ENCODE measurements at regions not wholly inside any gene's neighbourhood (a gene's known extent, or its start where the extent isn't known, plus 50 kb on each side); places are given as distances from the start of the nearest gene placed in this dataset.
"Not testable (repeated sequence)": the region's sequence is repeated elsewhere in the genome, so short reads cannot be mapped to it uniquely, and the experiment has no call there.

DNA sequence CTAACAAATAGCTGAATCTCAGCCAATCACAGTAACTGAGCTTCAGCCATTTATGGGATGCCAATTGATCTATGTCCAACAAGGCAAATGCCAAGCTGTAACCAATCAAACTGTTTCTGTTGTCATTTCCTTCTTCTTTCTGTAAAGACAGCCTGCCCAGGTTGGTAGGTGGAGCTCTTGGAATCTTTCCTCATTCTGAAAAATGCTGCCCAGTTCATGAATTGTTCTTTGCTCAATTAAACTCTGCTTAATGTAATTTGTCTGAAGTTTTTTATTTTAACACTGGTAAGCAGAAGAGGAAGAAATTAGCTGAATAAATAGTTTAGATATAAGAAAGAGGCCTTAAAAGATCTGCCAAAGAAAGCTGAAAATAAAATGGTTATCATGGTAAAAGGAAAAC lies 1235.6 kb downstream of the EFNA5 start:
- H3K27me3 ChIP-seq (ENCODE audit: insufficient read depth, low read length) = no peaks in the 10 kb centered on the region
- no peak overlapping the region for H3K4me2 ChIP-seq (ENCODE audit: insufficient read depth, insufficient read length, low read length)
- H3K14ac ChIP-seq (ENCODE audit: insufficient read depth, low read length) = no peak overlapping the region
- H3K4me1 ChIP-seq (ENCODE audit: insufficient read depth, low read length) = no peaks in the 10 kb centered on the region
- H4K20me1 ChIP-seq (ENCODE audit: control insufficient read depth, insufficient read depth, insufficient read length) = no peaks in the 10 kb centered on the region
- H3K9me3 ChIP-seq (ENCODE audit: control insufficient read depth, low read depth, low read length) = no peaks in the 10 kb centered on the region
- Mint-ChIP-seq H3K9me3 (peaks cover 6 to 18% of the 10 kb centered on the region in 2 experiments; a peak in 4 of 5 replicates), H3K36me3 (ENCODE audit: insufficient read depth in 1 of 3, low read depth in 3 of 3) (peaks cover 0 to 20% (median 2%) of the 10 kb centered on the region in 3 experiments; a peak in 4 of 7 replicates), H3K27ac (no peak overlapping the region), H3K4me3 (no peak overlapping the region), H3K27me3 (ENCODE audit: low read depth) (no peaks in the 10 kb centered on the region), H3K4me1 (no peaks in the 10 kb centered on the region)
- no peak overlapping the region for H4K5ac ChIP-seq (ENCODE audit: insufficient read length, low read depth, low read length)
- H2BK15ac ChIP-seq (ENCODE audit: low read depth, low read length) = no peak overlapping the region
- H2BK20ac ChIP-seq (ENCODE audit: low read depth, low read length, poor library complexity, severe bottlenecking) = no peak overlapping the region
- H3K27ac ChIP-seq (ENCODE audit: insufficient read length, low read depth, low read length) = no peak overlapping the region
- no peak overlapping the region for H3K23ac ChIP-seq (ENCODE audit: insufficient read length, low read depth, low read length)
- no peaks in the 10 kb centered on the region for H3K79me2 ChIP-seq (ENCODE audit: insufficient read depth, low read length)
- TF ChIP-seq, protein P1, sequence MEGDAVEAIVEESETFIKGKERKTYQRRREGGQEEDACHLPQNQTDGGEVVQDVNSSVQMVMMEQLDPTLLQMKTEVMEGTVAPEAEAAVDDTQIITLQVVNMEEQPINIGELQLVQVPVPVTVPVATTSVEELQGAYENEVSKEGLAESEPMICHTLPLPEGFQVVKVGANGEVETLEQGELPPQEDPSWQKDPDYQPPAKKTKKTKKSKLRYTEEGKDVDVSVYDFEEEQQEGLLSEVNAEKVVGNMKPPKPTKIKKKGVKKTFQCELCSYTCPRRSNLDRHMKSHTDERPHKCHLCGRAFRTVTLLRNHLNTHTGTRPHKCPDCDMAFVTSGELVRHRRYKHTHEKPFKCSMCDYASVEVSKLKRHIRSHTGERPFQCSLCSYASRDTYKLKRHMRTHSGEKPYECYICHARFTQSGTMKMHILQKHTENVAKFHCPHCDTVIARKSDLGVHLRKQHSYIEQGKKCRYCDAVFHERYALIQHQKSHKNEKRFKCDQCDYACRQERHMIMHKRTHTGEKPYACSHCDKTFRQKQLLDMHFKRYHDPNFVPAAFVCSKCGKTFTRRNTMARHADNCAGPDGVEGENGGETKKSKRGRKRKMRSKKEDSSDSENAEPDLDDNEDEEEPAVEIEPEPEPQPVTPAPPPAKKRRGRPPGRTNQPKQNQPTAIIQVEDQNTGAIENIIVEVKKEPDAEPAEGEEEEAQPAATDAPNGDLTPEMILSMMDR (conservative IDR thresholded peaks at IDR 0.05) = no peak
- H3K4ac ChIP-seq (ENCODE audit: low read depth, low read length) = no peak overlapping the region
- H3K18ac ChIP-seq (ENCODE audit: insufficient read length, low read depth, low read length) = no peak overlapping the region
- no peak overlapping the region for H2AFZ ChIP-seq (ENCODE audit: low read length)
- no peaks in the 10 kb centered on the region for H3K23me2 ChIP-seq (ENCODE audit: insufficient read length, low read depth, low read length, poor library complexity, severe bottlenecking)
- no peak overlapping the region for H4K91ac ChIP-seq (ENCODE audit: insufficient read length, low read depth, low read length)
- no peak overlapping the region for H2BK5ac ChIP-seq (ENCODE audit: insufficient read length, low read length)
- no peaks in the 10 kb centered on the region for H3K79me1 ChIP-seq (ENCODE audit: insufficient read depth, low read depth, low read length, poor library complexity, severe bottlenecking)
- no peak overlapping the region for H3K9ac ChIP-seq (ENCODE audit: extremely low read depth, insufficient read length, low read length)
- H3T11ph ChIP-seq (ENCODE audit: low read length) = no peak overlapping the region
- H4K8ac ChIP-seq (replicated peaks; ENCODE audit: insufficient read length, low read depth, low read length) = no peak overlapping the region
- H3K56ac ChIP-seq (ENCODE audit: insufficient read length, low read depth, low read length) = no peak overlapping the region
- H2AK5ac ChIP-seq (ENCODE audit: insufficient read length, low read length) = no peak overlapping the region
- H2BK120ac ChIP-seq (ENCODE audit: low read depth, low read length, poor library complexity, severe bottlenecking) = no peak overlapping the region
- no peak for DNase-seq
- no peak overlapping the region for H2BK12ac ChIP-seq (ENCODE audit: insufficient read length, low read depth, low read length)

DNA sequence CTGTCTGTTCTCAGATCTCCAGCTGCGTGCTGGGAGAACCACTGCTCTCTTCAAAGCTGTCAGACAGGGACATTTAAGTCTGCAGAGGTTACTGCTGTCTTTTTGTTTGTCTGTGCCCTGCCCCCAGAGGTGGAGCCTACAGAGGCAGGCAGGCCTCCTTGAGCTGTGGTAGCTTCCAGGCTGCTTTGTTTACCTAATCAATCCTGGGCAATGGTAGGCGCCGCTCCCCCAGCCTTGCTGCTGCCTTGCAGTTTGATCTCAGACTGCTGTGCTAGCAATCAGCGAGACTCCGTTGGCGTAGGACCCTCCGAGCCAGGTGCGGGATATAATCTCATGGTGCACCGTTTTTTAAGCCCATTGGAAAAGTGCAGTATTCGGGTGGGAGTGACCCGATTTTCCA lies 1240.0 kb downstream of the EFNA5 start:
- H3K79me2 ChIP-seq (ENCODE audit: insufficient read depth, low read length); H3K9me3 ChIP-seq (ENCODE audit: control insufficient read depth, low read depth, low read length); H2BK20ac ChIP-seq (ENCODE audit: low read depth, low read length, poor library complexity, severe bottlenecking); H3K18ac ChIP-seq (ENCODE audit: insufficient read length, low read depth, low read length); H2BK5ac ChIP-seq (ENCODE audit: insufficient read length, low read length); H3K4me2 ChIP-seq (ENCODE audit: insufficient read depth, insufficient read length, low read length); H3K4me3 Mint-ChIP-seq; H2BK12ac ChIP-seq (ENCODE audit: insufficient read length, low read depth, low read length); H3K9ac ChIP-seq (ENCODE audit: extremely low read depth, insufficient read length, low read length); H3K27ac Mint-ChIP-seq; H3K56ac ChIP-seq (ENCODE audit: insufficient read length, low read depth, low read length); DNase-seq; H2BK120ac ChIP-seq (ENCODE audit: low read depth, low read length, poor library complexity, severe bottlenecking); H4K91ac ChIP-seq (ENCODE audit: insufficient read length, low read depth, low read length); H3K27me3 Mint-ChIP-seq (ENCODE audit: low read depth); H3K23me2 ChIP-seq (ENCODE audit: insufficient read length, low read depth, low read length, poor library complexity, severe bottlenecking); H3K79me1 ChIP-seq (ENCODE audit: insufficient read depth, low read depth, low read length, poor library complexity, severe bottlenecking); H4K5ac ChIP-seq (ENCODE audit: insufficient read length, low read depth, low read length); H2AK5ac ChIP-seq (ENCODE audit: insufficient read length, low read length); H3K27me3 ChIP-seq (ENCODE audit: insufficient read depth, low read length); H3K4ac ChIP-seq (ENCODE audit: low read depth, low read length); H2BK15ac ChIP-seq (ENCODE audit: low read depth, low read length); H3K4me1 ChIP-seq (ENCODE audit: insufficient read depth, low read length); H3T11ph ChIP-seq (ENCODE audit: low read length); H3K14ac ChIP-seq (ENCODE audit: insufficient read depth, low read length); H4K8ac ChIP-seq (replicated peaks; ENCODE audit: insufficient read length, low read depth, low read length); H3K23ac ChIP-seq (ENCODE audit: insufficient read length, low read depth, low read length); H2AFZ ChIP-seq (ENCODE audit: low read length); H3K4me1 Mint-ChIP-seq; H4K20me1 ChIP-seq (ENCODE audit: control insufficient read depth, insufficient read depth, insufficient read length); H3K27ac ChIP-seq (ENCODE audit: insufficient read length, low read depth, low read length): not testable (repeated sequence)
- peaks cover 0 to 25% (median 2%) of the 10 kb centered on the region in 3 experiments; a peak in 5 of 7 replicates for H3K36me3 Mint-ChIP-seq (ENCODE audit: insufficient read depth in 1 of 3, low read depth in 3 of 3)
- no CpG with 5 or more reads among the region's 11 CpGs for WGBS (ENCODE audit: extremely low coverage, insufficient read length, low lambda C conversion rate)
- H3K9me3 Mint-ChIP-seq = peaks cover 16 to 22% of the 10 kb centered on the region in 2 experiments
